MM.1S (cell line): ENCODE measurements at regions not wholly inside any gene's neighbourhood (a gene's known extent, or its start where the extent isn't known, plus 50 kb on each side); places are given as distances from the start of the nearest gene placed in this dataset.

Source experiments
- EZH2 ChIP-seq: fragments of 300-600 bp; sonication (generic); optimal IDR thresholded peaks from 2 replicates; pipeline ENCODE3; 2017; ENCODE audit warnings: low read depth, mild to moderate bottlenecking, antibody characterized with exemption, low read length, mixed read lengths
- EZH2phosphoT487 ChIP-seq: fragments of 300-600 bp; sonication (generic); IDR thresholded peaks from 2 replicates; pipeline ENCODE4 v1.6.1; 2018; ENCODE audit warnings: antibody characterized with exemption, low read length
- TF ChIP-seq, protein P1 (sequence below): fragments of 300-600 bp; sonication (generic); IDR thresholded peaks from 2 replicates; pipeline ENCODE4 v1.5.1; 2016; ENCODE audit warnings: antibody characterized with exemption, low read length, mixed read lengths

DNA sequence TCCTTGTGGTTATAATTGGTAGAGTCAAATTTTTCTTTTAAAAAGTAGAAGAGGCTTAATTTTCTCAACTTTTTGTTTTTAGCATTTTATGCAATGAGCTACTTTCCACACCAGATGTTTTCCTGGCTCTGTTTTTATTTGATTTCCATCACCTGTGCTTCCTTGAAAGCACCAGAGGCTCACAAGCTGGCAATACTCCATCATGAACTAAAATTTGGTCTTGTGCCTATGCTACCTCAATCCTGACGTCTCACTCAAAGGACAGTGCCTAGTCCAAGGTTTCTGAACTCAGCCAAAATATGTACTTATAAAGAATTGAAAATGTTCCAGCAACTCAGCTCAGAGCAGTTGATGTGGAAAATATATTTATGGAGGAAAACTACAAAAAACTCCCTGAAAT is 914.0 kb upstream of the PRKX start:
- TF ChIP-seq, protein P1, sequence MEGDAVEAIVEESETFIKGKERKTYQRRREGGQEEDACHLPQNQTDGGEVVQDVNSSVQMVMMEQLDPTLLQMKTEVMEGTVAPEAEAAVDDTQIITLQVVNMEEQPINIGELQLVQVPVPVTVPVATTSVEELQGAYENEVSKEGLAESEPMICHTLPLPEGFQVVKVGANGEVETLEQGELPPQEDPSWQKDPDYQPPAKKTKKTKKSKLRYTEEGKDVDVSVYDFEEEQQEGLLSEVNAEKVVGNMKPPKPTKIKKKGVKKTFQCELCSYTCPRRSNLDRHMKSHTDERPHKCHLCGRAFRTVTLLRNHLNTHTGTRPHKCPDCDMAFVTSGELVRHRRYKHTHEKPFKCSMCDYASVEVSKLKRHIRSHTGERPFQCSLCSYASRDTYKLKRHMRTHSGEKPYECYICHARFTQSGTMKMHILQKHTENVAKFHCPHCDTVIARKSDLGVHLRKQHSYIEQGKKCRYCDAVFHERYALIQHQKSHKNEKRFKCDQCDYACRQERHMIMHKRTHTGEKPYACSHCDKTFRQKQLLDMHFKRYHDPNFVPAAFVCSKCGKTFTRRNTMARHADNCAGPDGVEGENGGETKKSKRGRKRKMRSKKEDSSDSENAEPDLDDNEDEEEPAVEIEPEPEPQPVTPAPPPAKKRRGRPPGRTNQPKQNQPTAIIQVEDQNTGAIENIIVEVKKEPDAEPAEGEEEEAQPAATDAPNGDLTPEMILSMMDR, result no peak
- TF ChIP-seq EZH2, result no peak
- no peak for TF ChIP-seq EZH2phosphoT487
